ENCODE measurements at regions not wholly inside any gene's neighbourhood (a gene's known extent, or its start where the extent isn't known, plus 50 kb on each side); places are given as distances from the start of the nearest gene placed in this dataset.
A peak's percentile ranks its signal among the peaks of the same experiment; 100 is the strongest.

- Histone ChIP-seq H2AFZ (replicated peaks; ENCODE audit: low read length, poor library complexity) (no peak overlapping the region), H2AK9ac (replicated peaks; ENCODE audit: low read depth, low read length, poor library complexity) (no peak overlapping the region), H3K79me1 (ENCODE audit: low read depth in 1 of 2, low read length in 2 of 2) (no peaks in the 10 kb centered on the region), H3K27ac (ENCODE audit: insufficient read depth, low read length) (no peak overlapping the region), H3K27me3 (ENCODE audit: control insufficient read depth, insufficient read depth, low read length) (no peaks in the 10 kb centered on the region), H2BK20ac (ENCODE audit: low read depth, low read length) (no peak overlapping the region), H2BK120ac (ENCODE audit: low read depth, low read length) (no peak overlapping the region), H3K14ac (replicated peaks; ENCODE audit: low read depth, low read length) (no peak overlapping the region), H4K91ac (ENCODE audit: insufficient read depth, low read depth, low read length) (no peak overlapping the region), H3K56ac (ENCODE audit: extremely low read depth, insufficient read depth, low read length) (no peak overlapping the region), H4K8ac (ENCODE audit: low read depth in 2 of 2, low read length in 2 of 2) (no peak overlapping the region), H3K4me3 (ENCODE audit: insufficient read depth, low read depth, low read length) (no peak overlapping the region), H4K5ac (ENCODE audit: low read depth, low read length) (no peak overlapping the region), H3K9me3 (ENCODE audit: control insufficient read depth, insufficient read depth, low read length) (no peaks in the 10 kb centered on the region), H4K20me1 (ENCODE audit: insufficient read depth, low read length) (no peaks in the 10 kb centered on the region), H3K36me3 (ENCODE audit: control insufficient read depth, insufficient read depth, low read length) (no peaks in the 10 kb centered on the region), H3K4ac (ENCODE audit: low read depth, low read length) (no peak overlapping the region), H3K18ac (ENCODE audit: low read depth, low read length) (no peak overlapping the region), H3K4me1 (ENCODE audit: control insufficient read depth, insufficient read depth, low read length) (peaks cover 6% of the 10 kb centered on the region), H2AK5ac (ENCODE audit: low read depth, low read length) (no peak overlapping the region), H3K23ac (ENCODE audit: low read depth, low read length) (no peak overlapping the region), H3K9ac (ENCODE audit: low read depth, low read length) (no peak overlapping the region), H2BK5ac (ENCODE audit: low read depth, low read length, poor library complexity, severe bottlenecking) (no peak overlapping the region), H2BK15ac (ENCODE audit: low read depth, low read length) (no peak overlapping the region), H3K9me1 (ENCODE audit: insufficient read depth, low read length) (no peaks in the 10 kb centered on the region), H3K4me2 (ENCODE audit: low read depth, low read length) (no peak overlapping the region)
- DNase-seq = peak; percentile 12
- in situ Hi-C loops (cut with MboI; ENCODE audit: low sequenced_read_pairs) (no loop called here), intact Hi-C loops (cut with micrococcal nuclease) (no loop called here), dilution Hi-C loops (cut with HindIII; ENCODE audit: low sequenced_read_pairs, unreplicated experiment) (no loop called here)
- ChIA-PET POLR2A (ENCODE audit: unreplicated experiment) (no interaction called here), CTCF (interaction anchor here (0.8 kb wide), 1 partner anchor 23 kb away, joined by 4 read pairs; no protein-coding TSS in a partner anchor)
- TF ChIP-seq CEBPB (IDR thresholded peaks at IDR 0.05; ENCODE audit: low read depth, low read length) (peak; percentile 84), ELK1 (IDR thresholded peaks at IDR 0.05; ENCODE audit: borderline replicate concordance, low read depth, low read length) (no peak)
- no TSS peak for BruUV-seq (replicated peaks)
- WGBS, 2 experiments (ENCODE audit: extremely low coverage in 2 of 2, insufficient read length in 1 of 2) = no CpG with 5 or more reads among the region's 5 CpGs
- no peak for ATAC-seq (ENCODE audit: low read depth)
Measured at GRCh38 chr5:138702166-138703077, 50.8 kb upstream of the CTNNA1 start.

Measured in IMR-90 (cell line).